ENCODE measurements at regions not wholly inside any gene's neighbourhood (a gene's known extent, or its start where the extent isn't known, plus 50 kb on each side); places are given as distances from the start of the nearest gene placed in this dataset.
A peak's percentile ranks its signal among the peaks of the same experiment; 100 is the strongest.

- intact Hi-C loops (cut with micrococcal nuclease): no loop called here
- Mint-ChIP-seq H3K4me1 (ENCODE audit: insufficient read depth, unreplicated experiment) (peaks cover 15% of the 10 kb centered on the region), H3K4me3 (ENCODE audit: unreplicated experiment) (no peak overlapping the region), H3K36me3 (ENCODE audit: insufficient read depth, unreplicated experiment) (no peaks in the 10 kb centered on the region), H3K9me3 (ENCODE audit: unreplicated experiment) (no peaks in the 10 kb centered on the region), H3K27me3 (ENCODE audit: insufficient read depth, unreplicated experiment) (no peaks in the 10 kb centered on the region), H3K27ac (ENCODE audit: low read depth, unreplicated experiment) (peak overlapping the region; percentile 65)
- no peak for TF ChIP-seq CTCF (IDR thresholded peaks at IDR 0.05; ENCODE audit: unreplicated experiment)
- DNase-seq (ENCODE audit: unreplicated experiment): peak; percentile 80
- ChIA-PET CTCF (no interaction called here), POLR2A (no interaction called here)
- BruUV-seq (replicated peaks): no TSS peak
These were observed 76.6 kb upstream of the KLF12 start for GRCh38 chr13:74210693-74211393.

GRCh38 chr13:74206855-74207254, 72.7 kb upstream of the KLF12 start:
- no TSS peak for BruUV-seq (replicated peaks)
- intact Hi-C loops (cut with micrococcal nuclease): no loop called here
- TF ChIP-seq CTCF (IDR thresholded peaks at IDR 0.05; ENCODE audit: unreplicated experiment): no peak
- DNase-seq (ENCODE audit: unreplicated experiment): no peak
- Mint-ChIP-seq H3K27ac (ENCODE audit: low read depth, unreplicated experiment) (no peak overlapping the region), H3K9me3 (ENCODE audit: unreplicated experiment) (no peaks in the 10 kb centered on the region), H3K4me3 (ENCODE audit: unreplicated experiment) (no peak overlapping the region), H3K4me1 (ENCODE audit: insufficient read depth, unreplicated experiment) (peaks cover 15% of the 10 kb centered on the region), H3K36me3 (ENCODE audit: insufficient read depth, unreplicated experiment) (no peaks in the 10 kb centered on the region), H3K27me3 (ENCODE audit: insufficient read depth, unreplicated experiment) (no peaks in the 10 kb centered on the region)
- ChIA-PET POLR2A (no interaction called here), CTCF (interaction anchor here (0.7 kb wide), 1 partner anchor 387 kb away, joined by 3 read pairs; no protein-coding TSS in a partner anchor)

- intact Hi-C loops (cut with micrococcal nuclease): no loop called here
- Mint-ChIP-seq H3K4me3 (ENCODE audit: unreplicated experiment) (no peak overlapping the region), H3K9me3 (ENCODE audit: unreplicated experiment) (no peaks in the 10 kb centered on the region), H3K4me1 (ENCODE audit: insufficient read depth, unreplicated experiment) (peaks cover 11% of the 10 kb centered on the region), H3K27ac (ENCODE audit: low read depth, unreplicated experiment) (no peak overlapping the region), H3K36me3 (ENCODE audit: insufficient read depth, unreplicated experiment) (no peaks in the 10 kb centered on the region), H3K27me3 (ENCODE audit: insufficient read depth, unreplicated experiment) (no peaks in the 10 kb centered on the region)
- ChIA-PET CTCF (no interaction called here), POLR2A (no interaction called here)
- BruUV-seq (replicated peaks): no TSS peak
- DNase-seq (ENCODE audit: unreplicated experiment): no peak
- TF ChIP-seq CTCF (IDR thresholded peaks at IDR 0.05; ENCODE audit: unreplicated experiment): no peak
These were observed 71.9 kb upstream of the KLF12 start for GRCh38 chr13:74206061-74206561.

GRCh38 chr13:74205313-74205690, 71.1 kb upstream of the KLF12 start:
- Mint-ChIP-seq H3K9me3 (ENCODE audit: unreplicated experiment) (no peaks in the 10 kb centered on the region), H3K27me3 (ENCODE audit: insufficient read depth, unreplicated experiment) (no peaks in the 10 kb centered on the region), H3K4me3 (ENCODE audit: unreplicated experiment) (no peak overlapping the region), H3K27ac (ENCODE audit: low read depth, unreplicated experiment) (no peak overlapping the region), H3K36me3 (ENCODE audit: insufficient read depth, unreplicated experiment) (no peaks in the 10 kb centered on the region), H3K4me1 (ENCODE audit: insufficient read depth, unreplicated experiment) (peaks cover 5% of the 10 kb centered on the region)
- no peak for TF ChIP-seq CTCF (IDR thresholded peaks at IDR 0.05; ENCODE audit: unreplicated experiment)
- no peak for DNase-seq (ENCODE audit: unreplicated experiment)
- intact Hi-C loops (cut with micrococcal nuclease): no loop called here
- BruUV-seq (replicated peaks): no TSS peak
- CTCF ChIA-PET: no interaction called here
- POLR2A ChIA-PET: no interaction called here
